GM23338 (cell line): ENCODE measurements at regions not wholly inside any gene's neighbourhood (a gene's known extent, or its start where the extent isn't known, plus 50 kb on each side); places are given as distances from the start of the nearest gene placed in this dataset.

Experiments
- CREB1 ChIP-seq: fragments of 250-450 bp; sonication (Bioruptor Pico); IDR thresholded peaks from 2 replicates; pipeline ENCODE4 v1.5.0; 2020; ENCODE audit warnings: low read depth, mild to moderate bottlenecking, moderate library complexity
- CTCF ChIP-seq, 2 experiments: fragments of 200-600 bp in 1 of 2; sonication (generic) in 1 of 2; conservative IDR thresholded peaks; 2 replicates each; pipeline versions ENCODE4 v1.5.1 to v1.6.1; 2016 to 2017; ENCODE audit warnings: antibody characterized with exemption in 2 of 2, low read depth in 2 of 2, mild to moderate bottlenecking in 2 of 2, moderate library complexity in 1 of 2
- ETS1 ChIP-seq: IDR thresholded peaks from 2 replicates; pipeline ENCODE4 v1.6.1; 2016; ENCODE audit warnings: antibody characterized with exemption
- EZH2 ChIP-seq: fragments of 200-600 bp; sonication (generic); IDR thresholded peaks from one replicate; pipeline ENCODE4 v1.8.0; 2017; ENCODE audit warnings: antibody characterized with exemption, mild to moderate bottlenecking, low read depth; ENCODE audit not compliant: unreplicated experiment
- EZH2phosphoT487 ChIP-seq: fragments of 200-600 bp; sonication (generic); IDR thresholded peaks from one replicate; pipeline ENCODE4 v1.8.1; 2018; ENCODE audit warnings: antibody characterized with exemption; ENCODE audit not compliant: unreplicated experiment
- POLR2AphosphoS5 ChIP-seq: IDR thresholded peaks from 2 replicates; pipeline ENCODE4 v1.6.1; 2016; ENCODE audit warnings: antibody characterized with exemption, low read depth
- REST ChIP-seq: IDR thresholded peaks from one replicate; pipeline ENCODE4 v1.6.1; 2018; ENCODE audit warnings: antibody characterized with exemption; ENCODE audit not compliant: unreplicated experiment
- STAT1 ChIP-seq: IDR thresholded peaks from one replicate; pipeline ENCODE4 v1.6.1; 2016; ENCODE audit warnings: antibody characterized with exemption; ENCODE audit not compliant: unreplicated experiment

- no peak for TF ChIP-seq POLR2AphosphoS5
- no peak for TF ChIP-seq CTCF (conservative IDR thresholded peaks at IDR 0.05; ENCODE audit: low read depth in 2 of 2)
- TF ChIP-seq REST, result no peak
- no peak for TF ChIP-seq EZH2
- TF ChIP-seq EZH2phosphoT487, result no peak
- no peak for TF ChIP-seq STAT1
- TF ChIP-seq CREB1 (CRISPR knock-in tag), result no peak
- TF ChIP-seq ETS1, result no peak
Measured at GRCh38 chr10:52637592-52637991, 135.0 kb downstream of the MBL2 start.
